NB4 (cell line): ENCODE measurements at regions not wholly inside any gene's neighbourhood (a gene's known extent, or its start where the extent isn't known, plus 50 kb on each side); places are given as distances from the start of the nearest gene placed in this dataset.

Source experiments
- MAX ChIP-seq: IDR thresholded peaks from 2 replicates; pipeline ENCODE4 v1.6.1; 2011; ENCODE audit warnings: low read depth, low read length
- TF ChIP-seq, protein P1 (sequence below): IDR thresholded peaks from one replicate; pipeline ENCODE4 v1.5.1; 2012; ENCODE audit warnings: low read depth, low read length

- TF ChIP-seq, protein P1, sequence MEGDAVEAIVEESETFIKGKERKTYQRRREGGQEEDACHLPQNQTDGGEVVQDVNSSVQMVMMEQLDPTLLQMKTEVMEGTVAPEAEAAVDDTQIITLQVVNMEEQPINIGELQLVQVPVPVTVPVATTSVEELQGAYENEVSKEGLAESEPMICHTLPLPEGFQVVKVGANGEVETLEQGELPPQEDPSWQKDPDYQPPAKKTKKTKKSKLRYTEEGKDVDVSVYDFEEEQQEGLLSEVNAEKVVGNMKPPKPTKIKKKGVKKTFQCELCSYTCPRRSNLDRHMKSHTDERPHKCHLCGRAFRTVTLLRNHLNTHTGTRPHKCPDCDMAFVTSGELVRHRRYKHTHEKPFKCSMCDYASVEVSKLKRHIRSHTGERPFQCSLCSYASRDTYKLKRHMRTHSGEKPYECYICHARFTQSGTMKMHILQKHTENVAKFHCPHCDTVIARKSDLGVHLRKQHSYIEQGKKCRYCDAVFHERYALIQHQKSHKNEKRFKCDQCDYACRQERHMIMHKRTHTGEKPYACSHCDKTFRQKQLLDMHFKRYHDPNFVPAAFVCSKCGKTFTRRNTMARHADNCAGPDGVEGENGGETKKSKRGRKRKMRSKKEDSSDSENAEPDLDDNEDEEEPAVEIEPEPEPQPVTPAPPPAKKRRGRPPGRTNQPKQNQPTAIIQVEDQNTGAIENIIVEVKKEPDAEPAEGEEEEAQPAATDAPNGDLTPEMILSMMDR: no peak
- TF ChIP-seq MAX: no peak
These were observed 1014.0 kb upstream of the SEMA6A start for GRCh38 chr5:117588611-117589010.
